ENCODE measurements at regions not wholly inside any gene's neighbourhood (a gene's known extent, or its start where the extent isn't known, plus 50 kb on each side); places are given as distances from the start of the nearest gene placed in this dataset.

DNA sequence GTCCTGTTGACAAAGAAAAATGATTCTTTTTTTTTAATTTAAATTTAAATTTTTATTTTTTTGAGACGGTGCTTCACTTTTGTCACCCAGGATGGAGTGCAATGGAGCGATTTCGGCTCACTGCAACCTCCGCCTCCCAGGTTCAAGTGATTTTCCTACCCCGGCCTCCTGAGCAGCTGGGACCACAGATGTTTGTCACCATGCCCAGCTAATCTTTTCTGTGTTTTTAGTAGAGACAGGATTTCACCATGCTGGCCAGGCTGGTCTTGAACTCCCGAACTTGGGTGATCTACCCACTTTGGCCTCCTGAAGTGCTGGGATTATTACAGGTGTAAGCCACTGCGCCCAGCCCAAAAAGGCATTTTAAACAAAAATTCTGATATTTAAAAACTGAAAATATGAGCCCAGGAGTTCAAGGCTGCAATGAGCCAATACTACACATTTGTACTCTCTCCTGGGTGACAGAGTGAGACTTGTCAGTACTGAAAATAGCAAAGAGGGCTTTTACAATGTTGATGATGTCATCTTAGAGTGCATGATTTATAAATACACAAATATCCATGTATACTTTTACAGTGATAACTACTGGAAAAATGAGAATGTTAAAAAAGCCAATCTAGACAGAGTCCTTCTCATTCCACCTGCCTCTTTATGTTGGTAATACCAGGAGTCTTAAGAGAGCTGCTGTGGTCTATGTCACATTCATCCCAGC, 56.0 kb upstream of the STUM start:
- TF ChIP-seq EZH2phosphoT487 (IDR thresholded peaks at IDR 0.05; ENCODE audit: low read depth): no peak
- TF ChIP-seq, protein P1, sequence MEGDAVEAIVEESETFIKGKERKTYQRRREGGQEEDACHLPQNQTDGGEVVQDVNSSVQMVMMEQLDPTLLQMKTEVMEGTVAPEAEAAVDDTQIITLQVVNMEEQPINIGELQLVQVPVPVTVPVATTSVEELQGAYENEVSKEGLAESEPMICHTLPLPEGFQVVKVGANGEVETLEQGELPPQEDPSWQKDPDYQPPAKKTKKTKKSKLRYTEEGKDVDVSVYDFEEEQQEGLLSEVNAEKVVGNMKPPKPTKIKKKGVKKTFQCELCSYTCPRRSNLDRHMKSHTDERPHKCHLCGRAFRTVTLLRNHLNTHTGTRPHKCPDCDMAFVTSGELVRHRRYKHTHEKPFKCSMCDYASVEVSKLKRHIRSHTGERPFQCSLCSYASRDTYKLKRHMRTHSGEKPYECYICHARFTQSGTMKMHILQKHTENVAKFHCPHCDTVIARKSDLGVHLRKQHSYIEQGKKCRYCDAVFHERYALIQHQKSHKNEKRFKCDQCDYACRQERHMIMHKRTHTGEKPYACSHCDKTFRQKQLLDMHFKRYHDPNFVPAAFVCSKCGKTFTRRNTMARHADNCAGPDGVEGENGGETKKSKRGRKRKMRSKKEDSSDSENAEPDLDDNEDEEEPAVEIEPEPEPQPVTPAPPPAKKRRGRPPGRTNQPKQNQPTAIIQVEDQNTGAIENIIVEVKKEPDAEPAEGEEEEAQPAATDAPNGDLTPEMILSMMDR (IDR thresholded peaks at IDR 0.05; ENCODE audit: low read depth, low read length): no peak
- Histone ChIP-seq H3K27ac (ENCODE audit: low read length) (no peak overlapping the region), H3K27me3 (ENCODE audit: low read depth, low read length) (no peaks in the 10 kb centered on the region), H3K36me3 (replicated peaks; ENCODE audit: low read depth, low read length) (no peaks in the 10 kb centered on the region), H4K20me1 (ENCODE audit: insufficient read depth, low read length) (no peaks in the 10 kb centered on the region), H3K9me3 (ENCODE audit: insufficient read depth, low read length) (no peaks in the 10 kb centered on the region), H3K4me3 (ENCODE audit: low read length) (no peak overlapping the region), H3K79me2 (ENCODE audit: low read length) (no peaks in the 10 kb centered on the region), H3K9ac (ENCODE audit: low read length) (no peak overlapping the region), H2AFZ (ENCODE audit: low read depth, low read length) (no peak overlapping the region), H3K4me1 (ENCODE audit: low read length) (no peaks in the 10 kb centered on the region), H3K4me2 (ENCODE audit: low read length) (no peak overlapping the region)

DNA sequence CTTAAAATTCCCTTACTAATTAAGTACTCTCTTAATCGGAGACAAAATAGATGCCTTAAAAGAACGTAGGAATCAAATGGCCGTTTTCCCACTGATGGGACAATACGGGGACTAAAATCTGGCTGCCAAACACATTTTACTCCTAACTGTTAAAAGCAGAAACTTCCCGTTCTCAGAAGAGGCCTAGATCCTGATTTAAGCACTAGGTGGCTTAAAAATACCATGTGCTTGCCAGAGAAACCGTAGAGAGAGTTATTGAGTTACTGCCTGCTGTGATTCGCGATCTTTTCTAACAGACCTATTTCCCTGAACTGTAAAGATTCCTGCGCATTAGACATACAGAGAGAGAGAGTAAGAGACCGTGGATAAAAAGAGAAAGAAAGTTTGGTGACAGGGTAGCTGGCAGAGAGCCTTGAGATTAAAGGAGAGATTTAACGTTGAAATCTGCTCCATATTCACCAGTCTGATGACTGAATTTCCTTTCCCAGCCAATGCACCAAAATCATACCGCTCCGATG, 54.4 kb upstream of the STUM start:
- Histone ChIP-seq H3K36me3 (replicated peaks; ENCODE audit: low read depth, low read length) (no peaks in the 10 kb centered on the region), H3K27me3 (ENCODE audit: low read depth, low read length) (no peaks in the 10 kb centered on the region; the same call in 1 of the 2 replicates), H2AFZ (ENCODE audit: low read depth, low read length) (no peak overlapping the region), H3K79me2 (ENCODE audit: low read length) (no peaks in the 10 kb centered on the region), H3K9me3 (ENCODE audit: insufficient read depth, low read length) (no peaks in the 10 kb centered on the region), H4K20me1 (ENCODE audit: insufficient read depth, low read length) (no peaks in the 10 kb centered on the region), H3K4me3 (ENCODE audit: low read length) (no peak overlapping the region), H3K27ac (ENCODE audit: low read length) (no peak overlapping the region), H3K4me2 (ENCODE audit: low read length) (no peak overlapping the region), H3K4me1 (ENCODE audit: low read length) (no peaks in the 10 kb centered on the region), H3K9ac (ENCODE audit: low read length) (no peak overlapping the region)
- TF ChIP-seq EZH2phosphoT487 (IDR thresholded peaks at IDR 0.05; ENCODE audit: low read depth): no peak

DNA sequence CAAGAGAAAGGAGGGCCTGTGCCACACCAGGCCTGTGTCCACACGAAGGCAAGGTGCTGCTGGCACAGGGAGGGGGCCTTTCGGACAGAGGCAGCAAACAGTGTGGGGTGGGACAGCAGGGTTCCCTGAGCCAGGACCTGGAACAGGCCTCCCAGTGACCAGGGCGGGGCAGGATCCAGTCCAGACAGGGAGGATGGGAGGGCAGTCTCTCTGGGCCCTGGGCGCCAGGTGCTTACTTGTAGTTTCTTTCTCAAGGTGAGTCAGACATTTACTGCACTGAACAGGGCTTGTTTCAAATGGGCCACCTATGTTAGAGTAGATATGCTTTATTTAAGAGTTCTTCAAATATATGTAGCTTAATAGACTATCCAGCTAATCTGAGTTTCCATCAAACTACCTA, 52.8 kb upstream of the STUM start:
- no peak overlapping the region for H3K4me3 ChIP-seq (ENCODE audit: low read length)
- no peak overlapping the region for H2AFZ ChIP-seq (ENCODE audit: low read depth, low read length)
- H3K4me2 ChIP-seq (ENCODE audit: low read length): no peak overlapping the region
- no peaks in the 10 kb centered on the region for H4K20me1 ChIP-seq (ENCODE audit: insufficient read depth, low read length)
- no peak overlapping the region for H3K9ac ChIP-seq (ENCODE audit: low read length)
- no peaks in the 10 kb centered on the region for H3K36me3 ChIP-seq (replicated peaks; ENCODE audit: low read depth, low read length)
- H3K4me1 ChIP-seq (ENCODE audit: low read length): no peaks in the 10 kb centered on the region
- TF ChIP-seq, protein P1 (IDR thresholded peaks at IDR 0.05; ENCODE audit: low read depth, low read length): no peak
- TF ChIP-seq EZH2phosphoT487 (IDR thresholded peaks at IDR 0.05; ENCODE audit: low read depth): no peak
- H3K27ac ChIP-seq (ENCODE audit: low read length): no peak overlapping the region
- H3K27me3 ChIP-seq (ENCODE audit: low read depth, low read length): no peaks in the 10 kb centered on the region; the same call in 1 of the 2 replicates
- no peaks in the 10 kb centered on the region for H3K79me2 ChIP-seq (ENCODE audit: low read length)
- no peaks in the 10 kb centered on the region for H3K9me3 ChIP-seq (ENCODE audit: insufficient read depth, low read length)

- Histone ChIP-seq H3K4me1 (ENCODE audit: low read length) (no peaks in the 10 kb centered on the region), H3K4me3 (ENCODE audit: low read length) (no peak overlapping the region), H3K27ac (ENCODE audit: low read length) (no peak overlapping the region), H2AFZ (ENCODE audit: low read depth, low read length) (no peak overlapping the region), H3K9ac (ENCODE audit: low read length) (no peak overlapping the region), H3K36me3 (replicated peaks; ENCODE audit: low read depth, low read length) (no peaks in the 10 kb centered on the region), H3K27me3 (ENCODE audit: low read depth, low read length) (no peaks in the 10 kb centered on the region; the same call in 1 of the 2 replicates), H3K79me2 (ENCODE audit: low read length) (no peaks in the 10 kb centered on the region), H3K9me3 (ENCODE audit: insufficient read depth, low read length) (no peaks in the 10 kb centered on the region), H4K20me1 (ENCODE audit: insufficient read depth, low read length) (no peaks in the 10 kb centered on the region), H3K4me2 (ENCODE audit: low read length) (no peak overlapping the region)
- TF ChIP-seq, protein P1 (IDR thresholded peaks at IDR 0.05; ENCODE audit: low read depth, low read length): no peak
- TF ChIP-seq EZH2phosphoT487 (IDR thresholded peaks at IDR 0.05; ENCODE audit: low read depth): no peak
Observed at GRCh38 chr1:226496453-226497015, 52.0 kb upstream of the STUM start.

Measured in OCI-LY3 (cell line).